Astrocyte of the spinal cord (primary cell): ENCODE measurements at regions not wholly inside any gene's neighbourhood (a gene's known extent, or its start where the extent isn't known, plus 50 kb on each side); places are given as distances from the start of the nearest gene placed in this dataset.

Experiments
- DNase-seq: peaks from one replicate; pipeline ENCODE4 v3.0.0; 2011; ENCODE audit warnings: low read depth, low spot score
- H3K4me3 ChIP-seq: 2 replicates; pipeline ENCODE4 v1.5.1; 2011; ENCODE audit warnings: low read depth, mild to moderate bottlenecking, low read length, moderate library complexity
- in situ Hi-C: cut with HindIII; loops from 2 replicates; pipeline ENCODE4 v1.10.0; 2017; ENCODE audit warnings: low sequenced_read_pairs
- TF ChIP-seq, protein P1 (sequence below): IDR thresholded peaks from 2 replicates; pipeline ENCODE4 v1.5.1; 2012; ENCODE audit warnings: low read depth, mild to moderate bottlenecking, low read length, inconsistent platforms

DNA sequence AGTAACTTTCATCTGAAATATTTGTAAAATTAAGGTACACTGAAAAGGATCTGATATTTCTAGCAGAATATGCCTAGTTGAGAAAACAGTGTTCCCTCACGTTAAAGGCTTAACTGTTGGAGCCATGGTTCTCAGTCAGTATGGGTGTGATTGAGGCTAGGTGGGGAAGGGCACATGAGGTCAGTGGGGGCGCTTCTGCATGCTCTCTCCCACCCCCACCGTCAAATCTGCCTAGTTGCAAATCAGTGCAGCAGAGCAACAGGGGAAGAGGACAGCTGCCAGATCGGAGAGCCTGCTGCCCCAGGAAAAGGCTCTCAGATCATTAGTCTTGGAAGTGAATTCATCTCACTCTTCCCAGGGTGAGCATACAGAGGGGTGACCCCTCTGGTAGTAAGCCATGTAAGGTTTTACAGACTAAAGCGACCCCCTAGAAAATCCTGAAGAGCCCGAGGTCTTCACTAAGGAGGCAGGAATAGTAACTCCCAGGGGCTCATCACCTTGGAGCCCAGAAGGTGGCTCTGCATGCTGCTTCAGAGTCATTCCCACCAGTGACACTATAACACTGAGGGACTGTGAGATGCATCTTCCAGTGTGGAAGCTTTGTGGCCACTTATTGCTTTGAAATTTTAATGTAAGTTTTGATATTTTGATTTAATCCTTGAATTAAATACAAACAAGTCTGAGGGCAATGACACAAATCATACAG, 83.1 kb upstream of the BARHL2 start:
- TF ChIP-seq, protein P1, sequence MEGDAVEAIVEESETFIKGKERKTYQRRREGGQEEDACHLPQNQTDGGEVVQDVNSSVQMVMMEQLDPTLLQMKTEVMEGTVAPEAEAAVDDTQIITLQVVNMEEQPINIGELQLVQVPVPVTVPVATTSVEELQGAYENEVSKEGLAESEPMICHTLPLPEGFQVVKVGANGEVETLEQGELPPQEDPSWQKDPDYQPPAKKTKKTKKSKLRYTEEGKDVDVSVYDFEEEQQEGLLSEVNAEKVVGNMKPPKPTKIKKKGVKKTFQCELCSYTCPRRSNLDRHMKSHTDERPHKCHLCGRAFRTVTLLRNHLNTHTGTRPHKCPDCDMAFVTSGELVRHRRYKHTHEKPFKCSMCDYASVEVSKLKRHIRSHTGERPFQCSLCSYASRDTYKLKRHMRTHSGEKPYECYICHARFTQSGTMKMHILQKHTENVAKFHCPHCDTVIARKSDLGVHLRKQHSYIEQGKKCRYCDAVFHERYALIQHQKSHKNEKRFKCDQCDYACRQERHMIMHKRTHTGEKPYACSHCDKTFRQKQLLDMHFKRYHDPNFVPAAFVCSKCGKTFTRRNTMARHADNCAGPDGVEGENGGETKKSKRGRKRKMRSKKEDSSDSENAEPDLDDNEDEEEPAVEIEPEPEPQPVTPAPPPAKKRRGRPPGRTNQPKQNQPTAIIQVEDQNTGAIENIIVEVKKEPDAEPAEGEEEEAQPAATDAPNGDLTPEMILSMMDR, result no peak
- no peak for DNase-seq
- in situ Hi-C loops, result no loop called here
- no peak overlapping the region for H3K4me3 ChIP-seq

DNA sequence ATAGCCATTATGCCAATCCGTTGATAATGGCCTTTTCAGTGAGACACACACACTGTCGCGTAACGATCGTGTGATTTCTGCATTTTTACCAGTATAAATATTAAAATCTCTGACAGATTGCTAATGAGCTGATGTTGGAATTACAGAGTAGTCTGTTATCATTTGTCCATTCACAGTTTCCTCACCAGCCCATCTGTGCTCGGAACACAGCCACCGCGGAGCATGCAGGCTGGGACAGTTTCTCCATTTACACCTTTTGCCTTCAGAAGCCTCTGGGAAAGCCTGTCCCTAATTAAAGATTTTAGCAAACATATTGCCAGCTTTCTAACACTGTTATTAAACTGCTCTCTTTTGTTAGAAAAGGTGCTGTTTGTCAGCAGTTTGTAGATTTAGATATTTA, 82.2 kb upstream of the BARHL2 start:
- TF ChIP-seq, protein P1, result no peak
- no peak overlapping the region for H3K4me3 ChIP-seq
- DNase-seq, result no peak
- in situ Hi-C loops, result no loop called here

DNA sequence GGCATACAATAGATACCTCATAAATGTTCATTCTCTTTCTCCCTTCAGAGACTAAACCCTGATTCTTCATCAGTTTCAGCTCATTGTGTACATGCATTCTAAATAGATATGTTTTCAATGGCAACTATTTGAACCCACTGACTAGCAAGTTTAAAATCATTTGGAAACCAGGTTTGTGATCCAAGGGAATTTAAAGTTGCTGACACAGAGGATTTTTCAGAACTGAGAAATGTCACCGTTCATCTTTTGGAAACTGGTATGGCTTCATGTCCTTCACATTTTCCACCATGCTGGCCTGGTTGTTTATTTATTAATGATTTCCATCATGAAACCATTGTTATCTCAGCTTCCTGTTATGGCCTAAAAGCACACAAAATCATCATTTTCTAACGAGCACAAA, 81.8 kb upstream of the BARHL2 start:
- TF ChIP-seq, protein P1, result no peak
- no peak for DNase-seq
- in situ Hi-C loops, result no loop called here
- no peak overlapping the region for H3K4me3 ChIP-seq

DNA sequence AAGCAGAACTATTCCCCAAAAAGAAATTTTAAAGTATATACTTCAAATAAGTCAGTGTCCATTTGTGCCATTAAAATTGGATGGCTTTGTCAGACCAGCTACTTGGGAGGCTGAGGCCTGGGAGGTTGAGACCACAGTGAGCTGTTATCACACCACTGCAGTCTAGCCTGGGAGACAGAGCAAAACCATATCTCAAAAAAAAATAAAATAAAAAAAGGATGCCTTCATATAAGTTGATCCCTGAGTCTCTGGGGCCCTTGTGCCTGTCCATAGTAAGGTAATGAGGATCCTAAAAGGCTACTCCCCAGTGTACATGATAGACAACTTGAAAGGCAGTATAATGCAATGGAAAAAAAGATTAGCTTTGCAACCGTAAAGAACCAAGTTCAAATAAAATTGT, 81.2 kb upstream of the BARHL2 start:
- no peak overlapping the region for H3K4me3 ChIP-seq
- TF ChIP-seq, protein P1, result no peak
- in situ Hi-C loops, result no loop called here
- DNase-seq, result no peak

DNA sequence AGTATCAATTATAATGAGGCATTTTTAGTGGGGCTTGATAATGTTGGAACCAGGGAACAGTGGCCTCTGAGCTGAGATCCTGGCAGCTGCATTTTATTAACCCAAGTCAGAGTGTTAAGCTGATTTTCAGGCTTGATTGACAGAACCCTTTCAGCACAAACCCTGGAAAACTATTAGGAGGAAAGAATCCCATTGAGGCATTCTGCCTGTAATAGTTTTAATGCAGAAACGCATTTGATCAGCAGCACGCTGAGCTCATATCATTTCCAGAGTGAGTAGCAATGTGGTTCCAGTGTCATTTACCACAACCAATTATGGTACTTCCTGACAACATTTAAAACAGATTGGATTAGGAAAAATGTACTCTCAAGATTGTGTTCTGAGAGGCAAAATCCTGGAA, 78.3 kb upstream of the BARHL2 start:
- in situ Hi-C loops, result no loop called here
- H3K4me3 ChIP-seq, result no peak overlapping the region
- TF ChIP-seq, protein P1, result no peak
- no peak for DNase-seq

DNA sequence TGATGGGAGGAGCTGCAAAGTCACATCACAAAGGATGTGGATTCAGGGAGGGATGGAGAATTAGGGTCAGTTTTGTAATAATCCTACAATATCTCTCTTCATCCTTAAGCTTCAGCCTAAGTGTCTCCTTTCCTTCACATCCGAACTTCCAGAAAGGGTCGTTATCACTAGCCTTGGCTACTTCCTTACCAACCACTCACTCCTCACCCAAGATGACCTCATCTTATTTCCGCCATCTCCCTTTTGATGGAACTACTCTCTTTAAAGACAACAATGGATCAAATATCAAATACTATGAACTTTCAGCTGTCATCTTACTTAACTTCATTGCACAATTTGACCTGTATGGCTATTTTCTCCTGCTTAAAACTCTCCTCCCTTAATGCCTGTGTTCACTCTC, 69.6 kb upstream of the BARHL2 start:
- no peak for DNase-seq
- no peak overlapping the region for H3K4me3 ChIP-seq
- in situ Hi-C loops, result no loop called here
- TF ChIP-seq, protein P1, result no peak
